Progenitor cell of endocrine pancreas (in vitro differentiated cells): ENCODE measurements at regions not wholly inside any gene's neighbourhood (a gene's known extent, or its start where the extent isn't known, plus 50 kb on each side); places are given as distances from the start of the nearest gene placed in this dataset.
"Not testable (repeated sequence)": the region's sequence is repeated elsewhere in the genome, so short reads cannot be mapped to it uniquely, and the experiment has no call there.

Source experiments
- DNase-seq: peaks from one replicate; pipeline ENCODE4 v3.0.0; 2021; ENCODE audit warnings: low spot score; ENCODE audit not compliant: unreplicated experiment
- H3K27ac Mint-ChIP-seq: 2 replicates; pipeline ENCODE4 v1.8.0; 2021; ENCODE audit warnings: mild to moderate bottlenecking, moderate library complexity, mixed read lengths
- H3K27me3 Mint-ChIP-seq: 2 replicates; pipeline ENCODE4 v1.8.0; 2021; ENCODE audit warnings: mixed read lengths
- H3K36me3 Mint-ChIP-seq: 2 replicates; pipeline ENCODE4 v1.8.0; 2022; ENCODE audit warnings: mixed read lengths; ENCODE audit not compliant: insufficient read depth
- H3K4me1 Mint-ChIP-seq: 2 replicates; pipeline ENCODE4 v1.8.0; 2021; ENCODE audit warnings: low read depth, mixed read lengths
- H3K4me3 Mint-ChIP-seq: 2 replicates; pipeline ENCODE4 v1.8.0; 2021; ENCODE audit warnings: low read depth, mild to moderate bottlenecking, moderate library complexity, mixed read lengths
- H3K9me3 Mint-ChIP-seq: 2 replicates; pipeline ENCODE4 v1.8.0; 2021; ENCODE audit warnings: low read depth, mixed read lengths
- TF ChIP-seq, protein P1 (sequence below): fragments of 200-600 bp; sonication (generic); IDR thresholded peaks from one replicate; pipeline ENCODE4 v1.5.0; 2021; ENCODE audit warnings: antibody characterized with exemption, mild to moderate bottlenecking; ENCODE audit not compliant: unreplicated experiment

DNA sequence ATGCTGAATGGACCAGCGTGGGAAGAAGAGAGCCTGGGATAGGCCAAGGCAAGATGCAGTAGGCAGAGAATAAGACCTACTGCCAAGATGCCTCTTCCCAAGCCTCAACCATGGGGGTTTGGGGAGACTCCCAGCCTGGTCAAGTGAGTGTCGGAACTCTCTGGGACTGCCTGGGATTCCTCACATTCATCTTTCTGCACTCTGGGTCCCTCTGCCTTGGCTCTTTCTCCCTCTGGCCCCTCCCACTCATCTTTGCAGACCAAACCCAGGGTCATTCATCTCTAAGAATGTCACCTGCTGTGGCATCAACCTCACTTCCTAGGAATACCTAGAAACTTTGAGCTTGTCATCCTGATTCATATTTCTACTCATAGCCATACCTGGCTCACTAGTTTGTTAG, 211.3 kb upstream of the HNRNPA3 start:
- Mint-ChIP-seq H3K4me3 (no peak overlapping the region), H3K4me1 (peaks cover 2% of the 10 kb centered on the region), H3K27me3 (no peaks in the 10 kb centered on the region), H3K27ac (no peak overlapping the region), H3K9me3 (no peaks in the 10 kb centered on the region), H3K36me3 (no peaks in the 10 kb centered on the region)
- DNase-seq: no peak
- TF ChIP-seq, protein P1, sequence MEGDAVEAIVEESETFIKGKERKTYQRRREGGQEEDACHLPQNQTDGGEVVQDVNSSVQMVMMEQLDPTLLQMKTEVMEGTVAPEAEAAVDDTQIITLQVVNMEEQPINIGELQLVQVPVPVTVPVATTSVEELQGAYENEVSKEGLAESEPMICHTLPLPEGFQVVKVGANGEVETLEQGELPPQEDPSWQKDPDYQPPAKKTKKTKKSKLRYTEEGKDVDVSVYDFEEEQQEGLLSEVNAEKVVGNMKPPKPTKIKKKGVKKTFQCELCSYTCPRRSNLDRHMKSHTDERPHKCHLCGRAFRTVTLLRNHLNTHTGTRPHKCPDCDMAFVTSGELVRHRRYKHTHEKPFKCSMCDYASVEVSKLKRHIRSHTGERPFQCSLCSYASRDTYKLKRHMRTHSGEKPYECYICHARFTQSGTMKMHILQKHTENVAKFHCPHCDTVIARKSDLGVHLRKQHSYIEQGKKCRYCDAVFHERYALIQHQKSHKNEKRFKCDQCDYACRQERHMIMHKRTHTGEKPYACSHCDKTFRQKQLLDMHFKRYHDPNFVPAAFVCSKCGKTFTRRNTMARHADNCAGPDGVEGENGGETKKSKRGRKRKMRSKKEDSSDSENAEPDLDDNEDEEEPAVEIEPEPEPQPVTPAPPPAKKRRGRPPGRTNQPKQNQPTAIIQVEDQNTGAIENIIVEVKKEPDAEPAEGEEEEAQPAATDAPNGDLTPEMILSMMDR: no peak

DNA sequence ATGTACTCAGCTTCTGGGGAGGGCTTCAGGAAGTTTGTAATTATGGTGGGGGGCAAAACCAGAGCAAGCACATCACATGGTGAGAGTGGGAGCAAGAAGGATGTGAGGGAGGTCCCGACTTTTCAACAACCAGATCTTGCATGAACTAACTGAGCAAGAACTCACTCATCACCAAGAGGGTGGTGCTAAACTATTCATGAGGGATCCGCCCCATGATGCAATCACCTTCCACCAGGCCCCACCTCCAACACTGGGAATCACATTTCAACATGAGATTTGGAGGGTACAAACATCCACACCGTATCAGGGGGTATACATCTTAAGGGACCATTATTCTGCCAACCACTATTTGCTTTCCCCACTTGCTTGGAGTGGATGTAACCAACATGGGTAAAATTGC, 209.6 kb upstream of the HNRNPA3 start:
- Mint-ChIP-seq H3K4me1 (peaks cover 2% of the 10 kb centered on the region), H3K9me3 (peaks cover 3% of the 10 kb centered on the region), H3K4me3 (no peak overlapping the region), H3K36me3 (no peaks in the 10 kb centered on the region), H3K27ac (no peak overlapping the region), H3K27me3 (no peaks in the 10 kb centered on the region)
- TF ChIP-seq, protein P1: no peak
- no peak for DNase-seq

DNA sequence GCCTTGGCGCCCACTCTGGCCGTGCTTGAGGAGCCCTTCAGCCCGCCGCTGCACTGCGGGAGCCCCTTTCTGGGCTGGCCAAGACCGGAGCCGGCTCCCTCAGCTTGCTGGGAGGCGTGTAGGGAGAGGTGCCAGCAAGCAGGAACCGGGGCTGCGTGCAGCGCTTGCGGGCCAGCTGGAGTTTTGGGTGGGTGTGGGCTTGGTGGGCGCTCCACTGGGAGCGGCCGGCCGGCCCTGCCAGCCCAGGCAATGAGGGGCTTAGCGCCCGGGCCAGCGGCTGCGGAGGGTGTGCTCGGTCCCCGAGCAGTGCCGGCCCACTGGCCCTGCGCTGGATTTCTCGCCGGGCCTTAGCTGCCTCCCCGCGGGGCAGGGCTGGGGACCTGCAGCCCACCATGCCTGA, 204.9 kb upstream of the HNRNPA3 start:
- H3K36me3 Mint-ChIP-seq, H3K27me3 Mint-ChIP-seq, H3K27ac Mint-ChIP-seq, H3K9me3 Mint-ChIP-seq, H3K4me1 Mint-ChIP-seq, H3K4me3 Mint-ChIP-seq, DNase-seq: not testable (repeated sequence)

DNA sequence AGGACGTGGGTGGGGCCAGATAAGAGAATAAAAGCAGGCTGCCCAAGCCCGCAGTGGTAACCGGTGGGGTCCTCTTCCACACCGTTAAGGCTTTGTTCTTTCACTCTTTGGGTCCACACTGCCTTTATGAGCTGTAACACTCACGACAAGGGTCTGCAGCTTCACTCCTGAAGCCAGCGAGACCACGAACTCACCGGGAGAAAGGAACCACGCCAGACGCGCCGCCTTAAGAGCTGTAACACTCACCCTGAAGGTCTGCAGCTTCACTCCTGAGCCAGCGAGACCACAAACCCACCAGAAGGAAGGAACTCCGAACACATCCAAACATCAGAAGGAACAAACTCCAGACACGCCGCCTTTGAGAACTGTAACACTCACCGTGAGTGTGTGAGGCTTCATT, 203.9 kb upstream of the HNRNPA3 start:
- not testable (repeated sequence) for H3K4me3 Mint-ChIP-seq, H3K36me3 Mint-ChIP-seq, H3K9me3 Mint-ChIP-seq, H3K4me1 Mint-ChIP-seq, H3K27ac Mint-ChIP-seq, DNase-seq, H3K27me3 Mint-ChIP-seq

DNA sequence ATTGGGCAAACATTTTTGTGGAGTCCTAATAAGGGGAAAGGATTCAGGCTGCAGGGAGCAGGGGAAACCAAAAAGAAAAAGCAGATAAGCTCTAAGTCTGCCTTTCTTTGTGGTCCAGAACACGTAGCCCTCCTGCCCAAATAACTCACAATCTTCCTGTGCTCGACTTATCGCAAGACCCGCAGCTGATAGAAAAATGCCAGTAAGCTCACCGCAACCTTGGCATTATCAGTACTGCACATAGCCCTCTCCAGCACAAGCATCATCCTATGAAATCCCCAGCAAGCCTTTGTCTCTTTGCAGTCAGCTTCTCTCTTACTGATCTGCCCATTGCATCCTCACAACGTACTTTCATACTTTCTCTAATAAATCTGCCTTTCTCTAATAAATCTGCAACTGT, 202.4 kb upstream of the HNRNPA3 start:
- peaks cover 3% of the 10 kb centered on the region for H3K9me3 Mint-ChIP-seq
- H3K4me1 Mint-ChIP-seq: no peaks in the 10 kb centered on the region
- H3K36me3 Mint-ChIP-seq: no peaks in the 10 kb centered on the region
- no peak overlapping the region for H3K27ac Mint-ChIP-seq
- H3K4me3 Mint-ChIP-seq: no peak overlapping the region
- peaks cover 5% of the 10 kb centered on the region for H3K27me3 Mint-ChIP-seq
- DNase-seq: no peak
- TF ChIP-seq, protein P1: no peak

DNA sequence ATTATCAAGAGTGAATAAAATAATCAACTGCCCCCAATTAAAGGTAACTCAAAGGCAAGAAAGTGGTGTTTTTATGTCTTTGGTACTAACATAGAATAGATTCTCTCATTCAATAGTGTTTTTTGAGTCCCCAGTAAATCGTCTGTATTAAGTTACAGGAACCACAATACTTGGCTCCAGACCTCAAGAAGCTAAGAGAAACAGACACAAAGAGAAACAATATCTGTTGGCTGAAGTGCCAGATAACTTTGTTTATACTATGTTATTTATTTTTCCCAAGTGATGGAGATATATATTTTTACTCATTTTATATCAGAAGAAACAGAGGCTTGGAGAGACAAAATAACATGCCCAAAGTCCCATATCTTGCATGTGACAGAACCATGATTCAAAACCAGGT, 201.7 kb upstream of the HNRNPA3 start:
- Mint-ChIP-seq H3K27me3 (peaks cover 7% of the 10 kb centered on the region), H3K9me3 (peaks cover 3% of the 10 kb centered on the region)
- TF ChIP-seq, protein P1: no peak

More for the DNA sequence above, 201.7 kb upstream of the HNRNPA3 start:
- H3K36me3 Mint-ChIP-seq: no peaks in the 10 kb centered on the region
- no peak for DNase-seq
- no peak overlapping the region for H3K4me3 Mint-ChIP-seq
- no peak overlapping the region for H3K27ac Mint-ChIP-seq
- no peaks in the 10 kb centered on the region for H3K4me1 Mint-ChIP-seq
